ENCODE measurements at regions not wholly inside any gene's neighbourhood (a gene's known extent, or its start where the extent isn't known, plus 50 kb on each side); places are given as distances from the start of the nearest gene placed in this dataset.

- DNase-seq: no peak
Observed at GRCh38 chr20:22308934-22309333, 275.4 kb downstream of the FOXA2 start.

- no peak for DNase-seq
Observed at GRCh38 chr20:22307409-22307808, 277.0 kb downstream of the FOXA2 start.

GRCh38 chr20:22305381-22305780 is 279.0 kb downstream of the FOXA2 start:
- DNase-seq: no peak

- DNase-seq: no peak
Observed at GRCh38 chr20:22303523-22303922, 280.8 kb downstream of the FOXA2 start.

GRCh38 chr20:22302039-22302438 is 282.3 kb downstream of the FOXA2 start:
- no peak for DNase-seq

- no peak for DNase-seq
Observed at GRCh38 chr20:22293886-22294285, 290.5 kb downstream of the FOXA2 start.

- DNase-seq: no peak
Observed at GRCh38 chr20:22289442-22289841, 294.9 kb downstream of the FOXA2 start.

GRCh38 chr20:22288957-22289356 is 295.4 kb downstream of the FOXA2 start:
- no peak for DNase-seq

GRCh38 chr20:22288156-22288555 is 296.2 kb downstream of the FOXA2 start:
- DNase-seq: no peak

- DNase-seq: no peak
Observed at GRCh38 chr20:22285555-22285954, 298.8 kb downstream of the FOXA2 start.

GRCh38 chr20:22282696-22283095 is 301.7 kb downstream of the FOXA2 start:
- DNase-seq: no peak

GRCh38 chr20:22274330-22274729 is 310.0 kb downstream of the FOXA2 start:
- DNase-seq: no peak

GRCh38 chr20:22268675-22269074 is 315.7 kb downstream of the FOXA2 start:
- DNase-seq: no peak

GRCh38 chr20:22264917-22265316 is 319.5 kb downstream of the FOXA2 start:
- no peak for DNase-seq

- DNase-seq: no peak
Observed at GRCh38 chr20:22260506-22260905, 323.9 kb downstream of the FOXA2 start.

- DNase-seq: no peak
Observed at GRCh38 chr20:22257912-22258311, 326.5 kb downstream of the FOXA2 start.

GRCh38 chr20:22248051-22248667 is 336.2 kb downstream of the FOXA2 start:
- no peak for DNase-seq

- DNase-seq: no peak
Observed at GRCh38 chr20:22245139-22245538, 339.2 kb downstream of the FOXA2 start.

- no peak for DNase-seq
Observed at GRCh38 chr20:22243067-22243466, 341.3 kb downstream of the FOXA2 start.

- no peak for DNase-seq
Observed at GRCh38 chr20:22241609-22242008, 342.8 kb downstream of the FOXA2 start.

- DNase-seq: no peak
Observed at GRCh38 chr20:22232923-22233322, 351.4 kb downstream of the FOXA2 start.

- no peak for DNase-seq
Observed at GRCh38 chr20:22232473-22232872, 351.9 kb downstream of the FOXA2 start.

GRCh38 chr20:22226849-22227700 is 357.3 kb downstream of the FOXA2 start:
- no peak for DNase-seq

GRCh38 chr20:22223236-22223635 is 361.1 kb downstream of the FOXA2 start:
- no peak for DNase-seq
